ENCODE measurements at regions not wholly inside any gene's neighbourhood (a gene's known extent, or its start where the extent isn't known, plus 50 kb on each side); places are given as distances from the start of the nearest gene placed in this dataset.
"Not testable (repeated sequence)": the region's sequence is repeated elsewhere in the genome, so short reads cannot be mapped to it uniquely, and the experiment has no call there.

DNA sequence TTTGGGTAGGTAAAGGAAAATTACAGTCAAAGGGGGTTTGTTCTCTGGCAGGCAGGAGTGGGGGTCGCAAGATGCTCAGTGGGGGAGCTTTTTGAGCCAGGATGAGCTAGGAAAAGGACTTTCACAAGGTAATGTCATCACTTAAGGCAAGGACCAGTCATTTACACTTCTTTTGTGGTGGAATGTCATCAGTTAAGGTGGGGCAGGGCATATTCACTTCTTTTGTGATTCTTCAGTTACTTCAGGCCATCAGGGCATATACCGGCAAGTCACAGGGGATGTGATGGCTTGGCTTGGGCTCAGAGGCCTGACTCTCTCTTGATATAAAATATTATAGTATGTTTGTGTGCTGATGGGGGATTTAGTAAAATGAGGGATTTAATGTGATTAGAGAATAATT is 151.4 kb upstream of the GK2 start:
- POLR2A ChIA-PET: not testable (repeated sequence)

DNA sequence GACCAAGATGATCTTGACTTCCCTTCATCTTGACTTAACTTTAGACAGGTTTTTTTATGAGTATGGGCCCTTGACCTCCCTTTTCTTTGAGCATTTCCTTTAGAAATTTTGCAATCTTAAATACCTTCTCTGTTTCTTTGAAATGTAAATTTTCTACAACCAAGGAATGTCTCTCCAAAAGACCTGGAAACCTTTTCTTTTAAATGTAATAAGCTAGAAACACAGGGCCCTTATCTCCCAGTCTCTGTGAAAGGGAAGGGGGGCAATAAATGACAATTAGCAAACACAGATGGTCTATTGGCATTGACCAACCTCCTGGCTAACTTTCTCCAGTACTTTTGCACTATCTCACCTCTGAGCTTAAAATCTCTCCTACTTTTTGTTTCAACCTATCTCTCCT is 144.3 kb upstream of the GK2 start:
- POLR2A ChIA-PET: no interaction called here
- no peak overlapping the region for H3K4me2 ChIP-seq (ENCODE audit: insufficient read depth, low read length)
- intact Hi-C loops (cut with micrococcal nuclease) (no loop called here), dilution Hi-C loops (cut with MboI; ENCODE audit: extremely low pct_ligation_motif_present, low sequenced_read_pairs) (no loop called here)
- no peaks in the 10 kb centered on the region for H3K9me3 ChIP-seq (replicated peaks; ENCODE audit: control insufficient read depth, insufficient read depth, low read length)
- TF ChIP-seq GATA2 (IDR thresholded peaks at IDR 0.05; ENCODE audit: insufficient read depth, insufficient read length, low read depth, low read length) (no peak), POLR2AphosphoS5 (IDR thresholded peaks at IDR 0.05; ENCODE audit: insufficient read depth, low read depth, low read length) (no peak), CTCF (IDR thresholded peaks at IDR 0.05; ENCODE audit: extremely low read depth in 1 of 2, insufficient read depth in 1 of 2, low read depth in 1 of 2, low read length in 2 of 2) (no peak), JUN (IDR thresholded peaks at IDR 0.05; ENCODE audit: borderline replicate concordance, insufficient read depth, insufficient read length, low read depth) (no peak), POLR2A (IDR thresholded peaks at IDR 0.05; ENCODE audit: low read depth, low read length) (no peak), FOS (IDR thresholded peaks at IDR 0.05; ENCODE audit: borderline replicate concordance, insufficient read depth, low read length) (no peak), MYC (IDR thresholded peaks at IDR 0.05; ENCODE audit: low read depth, low read length) (no peak), EZH2 (IDR thresholded peaks at IDR 0.05; ENCODE audit: borderline replicate concordance, low read depth, low read length, severe bottlenecking) (no peak)
- TF ChIP-seq, protein P1, sequence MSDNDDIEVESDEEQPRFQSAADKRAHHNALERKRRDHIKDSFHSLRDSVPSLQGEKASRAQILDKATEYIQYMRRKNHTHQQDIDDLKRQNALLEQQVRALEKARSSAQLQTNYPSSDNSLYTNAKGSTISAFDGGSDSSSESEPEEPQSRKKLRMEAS (IDR thresholded peaks at IDR 0.05; ENCODE audit: insufficient read depth, insufficient read length): no peak
- no peak overlapping the region for H2AFZ ChIP-seq (ENCODE audit: low read depth, low read length)
- H3K9ac ChIP-seq (replicated peaks; ENCODE audit: extremely low read depth, insufficient read depth, low read length): no peak overlapping the region
- no peaks in the 10 kb centered on the region for H3K36me3 ChIP-seq (ENCODE audit: control insufficient read depth in 2 of 2, extremely low read depth in 1 of 2, insufficient read depth in 2 of 2, low read length in 2 of 2)
- no peak for DNase-seq (ENCODE audit: low read depth, low spot score)
- H3K4me3 ChIP-seq (replicated peaks in 1 of 3; ENCODE audit: insufficient read depth in 1 of 3, low read depth in 1 of 3, low read length in 3 of 3): no peak overlapping the region
- no peaks in the 10 kb centered on the region for H3K79me2 ChIP-seq (ENCODE audit: control insufficient read depth, insufficient read depth, low read length)
- CTCF ChIA-PET: no interaction called here
- H4K20me1 ChIP-seq (replicated peaks; ENCODE audit: control insufficient read depth, extremely low read depth, insufficient read depth, low read length): no peaks in the 10 kb centered on the region
- no peaks in the 10 kb centered on the region for H3K9me1 ChIP-seq (replicated peaks; ENCODE audit: control insufficient read depth, extremely low read depth, insufficient read depth, low read length)
- FAIRE-seq: no peak
- H3K4me1 ChIP-seq (ENCODE audit: control insufficient read depth, extremely low read depth, insufficient read depth, low read length): no peaks in the 10 kb centered on the region
- H3K27ac ChIP-seq (ENCODE audit: insufficient read depth, low read depth, low read length): no peak overlapping the region
- no TSS peak for BruUV-seq (replicated peaks)
- no peaks in the 10 kb centered on the region for H3K27me3 ChIP-seq (ENCODE audit: control insufficient read depth in 2 of 2, insufficient read depth in 2 of 2, low read length in 2 of 2)

More for the DNA sequence above, 151.4 kb upstream of the GK2 start:
- H3K27me3 ChIP-seq (ENCODE audit: control insufficient read depth in 2 of 2, insufficient read depth in 2 of 2, low read length in 2 of 2); H2AFZ ChIP-seq (ENCODE audit: low read depth, low read length); CTCF ChIA-PET; DNase-seq (ENCODE audit: low read depth, low spot score); H3K9ac ChIP-seq (replicated peaks; ENCODE audit: extremely low read depth, insufficient read depth, low read length); H3K4me1 ChIP-seq (ENCODE audit: control insufficient read depth, extremely low read depth, insufficient read depth, low read length); H3K9me1 ChIP-seq (replicated peaks; ENCODE audit: control insufficient read depth, extremely low read depth, insufficient read depth, low read length); H3K4me3 ChIP-seq (replicated peaks in 1 of 3; ENCODE audit: insufficient read depth in 1 of 3, low read depth in 1 of 3, low read length in 3 of 3); FAIRE-seq; BruUV-seq (replicated peaks); H3K36me3 ChIP-seq (ENCODE audit: control insufficient read depth in 2 of 2, extremely low read depth in 1 of 2, insufficient read depth in 2 of 2, low read length in 2 of 2); H3K9me3 ChIP-seq (replicated peaks; ENCODE audit: control insufficient read depth, insufficient read depth, low read length); H4K20me1 ChIP-seq (replicated peaks; ENCODE audit: control insufficient read depth, extremely low read depth, insufficient read depth, low read length); intact Hi-C loops (cut with micrococcal nuclease); dilution Hi-C loops (cut with MboI; ENCODE audit: extremely low pct_ligation_motif_present, low sequenced_read_pairs); H3K4me2 ChIP-seq (ENCODE audit: insufficient read depth, low read length); H3K27ac ChIP-seq (ENCODE audit: insufficient read depth, low read depth, low read length); H3K79me2 ChIP-seq (ENCODE audit: control insufficient read depth, insufficient read depth, low read length): not testable (repeated sequence)
